BE2C (cell line): ENCODE measurements at regions not wholly inside any gene's neighbourhood (a gene's known extent, or its start where the extent isn't known, plus 50 kb on each side); places are given as distances from the start of the nearest gene placed in this dataset.
"Not testable (repeated sequence)": the region's sequence is repeated elsewhere in the genome, so short reads cannot be mapped to it uniquely, and the experiment has no call there.

Experiments used
- DNase-seq: peaks from one replicate; pipeline ENCODE4 v3.0.0-alpha.2; 2020
- H3K27me3 ChIP-seq: fragments of 250-450 bp; sonication (Bioruptor Pico); 2 replicates; pipeline ENCODE4 v1.5.1; 2020; ENCODE audit warnings: mild to moderate bottlenecking
- H3K36me3 ChIP-seq: fragments of 250-450 bp; sonication (Bioruptor Pico); 2 replicates; pipeline ENCODE4 v1.5.1; 2020; ENCODE audit warnings: mild to moderate bottlenecking
- H3K4me1 ChIP-seq: fragments of 250-450 bp; sonication (Bioruptor Pico); 2 replicates; pipeline ENCODE4 v1.5.1; 2020
- H3K4me3 ChIP-seq: 2 replicates; pipeline ENCODE4 v1.5.1; 2011; ENCODE audit warnings: low read depth, low read length
- H3K9me3 ChIP-seq: fragments of 250-450 bp; sonication (Bioruptor Pico); 2 replicates; pipeline ENCODE4 v1.5.1; 2020
- TF ChIP-seq, protein P1 (sequence below): IDR thresholded peaks from 2 replicates; pipeline ENCODE4 v1.5.1; 2012; ENCODE audit warnings: mild to moderate bottlenecking, low read depth, low read length

DNA sequence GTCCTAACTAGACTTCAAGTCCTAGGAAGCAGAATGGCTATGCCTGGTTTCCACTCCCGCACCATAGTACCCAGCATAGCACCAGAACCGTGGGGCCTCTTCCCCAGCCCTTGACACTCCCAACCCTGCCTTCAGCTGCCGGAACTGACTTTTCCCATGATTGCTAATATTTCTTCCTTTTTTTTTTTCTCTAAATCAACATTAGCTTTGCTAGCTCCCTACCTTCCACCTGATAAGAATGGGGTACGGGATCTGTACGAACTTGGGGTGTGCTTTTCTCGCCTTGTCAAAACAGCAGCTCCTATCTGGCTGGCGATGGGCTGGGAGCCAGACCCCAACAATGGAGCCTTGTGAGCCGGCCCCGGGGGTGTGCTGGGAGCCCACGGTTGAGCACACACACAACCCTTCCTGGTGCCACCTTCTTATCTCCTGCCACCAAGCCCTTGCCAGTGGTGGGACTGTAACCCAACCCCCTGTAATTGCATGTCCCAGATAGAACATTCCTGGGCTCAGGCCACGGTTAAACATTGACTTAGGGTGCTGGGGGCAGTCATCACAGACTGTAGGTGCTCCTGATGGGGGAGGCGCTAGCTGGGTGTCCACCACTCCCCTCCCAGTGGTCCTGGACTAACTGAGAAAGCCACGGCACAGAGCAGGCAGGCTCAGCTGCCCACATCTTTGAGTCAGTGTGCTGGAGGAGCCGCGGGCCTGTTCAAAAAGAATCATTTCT lies 213.0 kb upstream of the HAAO start:
- H3K36me3 ChIP-seq, result no peaks in the 10 kb centered on the region
- TF ChIP-seq, protein P1, sequence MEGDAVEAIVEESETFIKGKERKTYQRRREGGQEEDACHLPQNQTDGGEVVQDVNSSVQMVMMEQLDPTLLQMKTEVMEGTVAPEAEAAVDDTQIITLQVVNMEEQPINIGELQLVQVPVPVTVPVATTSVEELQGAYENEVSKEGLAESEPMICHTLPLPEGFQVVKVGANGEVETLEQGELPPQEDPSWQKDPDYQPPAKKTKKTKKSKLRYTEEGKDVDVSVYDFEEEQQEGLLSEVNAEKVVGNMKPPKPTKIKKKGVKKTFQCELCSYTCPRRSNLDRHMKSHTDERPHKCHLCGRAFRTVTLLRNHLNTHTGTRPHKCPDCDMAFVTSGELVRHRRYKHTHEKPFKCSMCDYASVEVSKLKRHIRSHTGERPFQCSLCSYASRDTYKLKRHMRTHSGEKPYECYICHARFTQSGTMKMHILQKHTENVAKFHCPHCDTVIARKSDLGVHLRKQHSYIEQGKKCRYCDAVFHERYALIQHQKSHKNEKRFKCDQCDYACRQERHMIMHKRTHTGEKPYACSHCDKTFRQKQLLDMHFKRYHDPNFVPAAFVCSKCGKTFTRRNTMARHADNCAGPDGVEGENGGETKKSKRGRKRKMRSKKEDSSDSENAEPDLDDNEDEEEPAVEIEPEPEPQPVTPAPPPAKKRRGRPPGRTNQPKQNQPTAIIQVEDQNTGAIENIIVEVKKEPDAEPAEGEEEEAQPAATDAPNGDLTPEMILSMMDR, result no peak
- no peak for DNase-seq
- no peaks in the 10 kb centered on the region for H3K4me1 ChIP-seq
- H3K9me3 ChIP-seq, result no peaks in the 10 kb centered on the region
- no peak overlapping the region for H3K4me3 ChIP-seq
- no peaks in the 10 kb centered on the region for H3K27me3 ChIP-seq

DNA sequence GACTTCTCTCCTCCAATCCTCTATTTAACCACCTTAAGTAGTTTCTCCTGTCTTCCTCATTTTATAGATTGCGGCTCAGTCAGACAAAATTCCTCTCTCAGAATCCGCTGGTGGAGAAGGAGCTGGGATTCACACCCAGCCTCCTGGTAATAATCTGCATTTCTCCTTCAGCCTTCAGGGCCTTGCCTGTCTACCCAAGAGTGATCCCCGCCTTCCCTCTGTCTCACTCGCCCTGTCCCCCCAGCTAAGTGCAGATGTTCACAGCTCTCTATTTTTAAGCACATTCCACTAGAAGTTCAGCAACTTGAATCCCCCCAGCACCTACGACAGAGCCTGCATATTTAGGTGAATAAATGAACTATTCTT lies 212.5 kb upstream of the HAAO start:
- H3K27me3 ChIP-seq, result no peaks in the 10 kb centered on the region
- H3K36me3 ChIP-seq, result no peaks in the 10 kb centered on the region
- TF ChIP-seq, protein P1, result no peak
- no peaks in the 10 kb centered on the region for H3K9me3 ChIP-seq
- no peak overlapping the region for H3K4me3 ChIP-seq
- H3K4me1 ChIP-seq, result no peaks in the 10 kb centered on the region
- no peak for DNase-seq

DNA sequence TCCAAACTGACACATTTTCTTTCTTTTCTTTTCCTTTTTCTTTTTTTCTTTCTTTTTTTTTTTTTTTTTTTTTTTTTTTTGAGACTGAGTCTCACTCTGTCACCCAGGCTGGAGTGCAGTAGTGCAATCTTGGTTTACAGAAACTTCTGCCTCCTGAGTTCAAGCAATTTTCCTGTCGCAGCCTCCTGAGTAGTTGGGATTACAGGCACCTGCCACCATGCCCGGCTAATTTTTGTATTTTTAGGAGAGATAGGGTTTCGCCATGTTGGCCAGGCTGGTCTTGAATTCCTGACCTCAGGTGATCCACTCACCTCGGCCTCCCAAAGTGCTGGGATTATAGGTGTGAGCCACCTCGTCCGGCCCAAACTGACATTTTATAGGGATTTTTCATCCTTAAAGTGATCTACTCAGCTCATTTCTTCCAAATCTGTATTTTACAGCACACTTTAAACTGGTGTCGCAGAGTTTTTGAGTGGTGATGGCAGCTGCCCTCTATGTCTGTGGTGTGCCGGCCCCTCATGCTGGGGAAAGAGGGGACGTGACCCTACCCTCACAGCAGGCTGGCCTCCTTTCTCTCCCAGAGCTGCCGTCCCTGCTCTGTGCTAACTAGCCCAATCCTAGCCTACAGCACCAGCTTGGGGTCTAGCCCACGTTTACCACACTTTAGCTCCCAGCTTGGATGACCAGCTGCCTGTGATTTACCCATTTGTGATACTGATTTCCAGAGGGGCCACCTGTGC lies 211.9 kb upstream of the HAAO start:
- not testable (repeated sequence) for H3K27me3 ChIP-seq, H3K9me3 ChIP-seq, H3K36me3 ChIP-seq, H3K4me1 ChIP-seq, H3K4me3 ChIP-seq, DNase-seq

DNA sequence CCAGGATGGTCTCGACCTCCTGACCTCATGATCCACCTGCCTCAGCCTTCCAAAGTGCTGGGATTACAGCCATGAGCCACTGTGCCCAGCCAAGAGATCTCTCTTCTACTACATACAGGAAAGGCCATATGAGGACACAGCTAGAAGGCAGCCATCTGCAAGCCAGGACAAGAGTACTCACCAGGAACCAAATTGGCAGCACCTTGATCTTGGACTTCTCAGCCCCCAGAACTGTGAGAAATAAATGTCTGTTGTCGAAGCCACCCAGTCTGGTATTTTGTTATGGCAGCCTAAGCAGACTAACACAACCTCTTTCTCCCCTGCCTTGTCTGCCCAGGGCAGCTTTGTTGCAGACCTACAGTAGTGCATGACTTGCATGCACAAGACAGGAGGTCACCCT lies 211.3 kb upstream of the HAAO start:
- H3K4me1 ChIP-seq, result no peaks in the 10 kb centered on the region
- TF ChIP-seq, protein P1, result no peak

DNA sequence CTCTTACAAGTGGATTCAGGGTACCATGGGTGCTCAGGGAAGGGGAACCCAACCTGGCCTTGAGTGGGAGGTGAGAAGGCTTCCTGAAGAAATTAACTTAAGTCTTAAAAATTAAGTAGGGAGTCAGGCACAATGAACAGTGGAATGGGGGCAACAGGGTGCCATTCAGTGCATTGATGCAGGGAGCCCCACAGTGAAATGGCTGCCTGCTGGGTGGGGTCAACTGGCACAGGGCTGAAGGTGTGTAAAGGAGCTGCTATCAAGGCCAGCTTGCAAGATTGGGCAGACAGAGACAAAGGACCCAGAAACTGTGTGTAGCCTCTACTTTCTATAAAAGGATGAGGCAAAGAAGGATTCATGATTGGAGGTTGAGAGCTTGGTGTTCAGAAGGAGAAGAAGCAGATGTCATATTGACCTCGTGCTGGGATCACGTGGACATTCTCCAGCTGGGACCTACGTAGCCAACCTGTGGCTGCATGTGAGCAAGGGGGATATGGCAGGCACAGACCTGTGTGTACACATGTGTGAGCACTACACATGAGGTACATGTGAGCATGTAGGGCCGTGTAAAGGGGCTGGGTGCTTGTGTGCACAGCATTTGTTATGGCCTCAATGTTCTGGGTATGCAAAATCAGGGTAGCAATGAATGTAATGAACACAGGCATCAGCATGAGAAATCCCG lies 209.5 kb upstream of the HAAO start:
- Histone ChIP-seq H3K36me3 (no peaks in the 10 kb centered on the region), H3K27me3 (no peaks in the 10 kb centered on the region), H3K9me3 (no peaks in the 10 kb centered on the region), H3K4me1 (no peaks in the 10 kb centered on the region), H3K4me3 (no peak overlapping the region)
- TF ChIP-seq, protein P1, result no peak
- no peak for DNase-seq

More for the DNA sequence above, 211.3 kb upstream of the HAAO start:
- Histone ChIP-seq H3K9me3 (no peaks in the 10 kb centered on the region), H3K36me3 (no peaks in the 10 kb centered on the region), H3K27me3 (no peaks in the 10 kb centered on the region), H3K4me3 (no peak overlapping the region)
- no peak for DNase-seq

DNA sequence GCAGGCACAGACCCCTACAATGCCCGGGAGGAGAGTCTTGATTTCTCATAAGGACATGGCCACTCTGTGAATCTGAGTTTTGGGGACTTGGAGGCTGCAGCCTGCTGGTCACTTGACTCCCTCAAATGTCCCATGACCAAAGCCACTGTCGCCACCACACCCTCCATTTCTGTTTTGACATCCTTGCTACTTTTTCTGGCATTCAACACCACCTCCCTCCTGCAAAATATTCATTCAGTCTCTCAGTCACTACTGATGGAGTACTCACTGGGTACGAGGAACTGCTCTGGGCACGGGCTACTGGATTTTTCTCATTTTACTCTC lies 208.6 kb upstream of the HAAO start:
- H3K4me3 ChIP-seq, result no peak overlapping the region
- H3K4me1 ChIP-seq, result no peaks in the 10 kb centered on the region
- H3K9me3 ChIP-seq, result no peaks in the 10 kb centered on the region
- no peak for DNase-seq
- H3K36me3 ChIP-seq, result no peaks in the 10 kb centered on the region
- TF ChIP-seq, protein P1, result no peak
- no peaks in the 10 kb centered on the region for H3K27me3 ChIP-seq
